Activated naive CD4-positive, alpha-beta T cell treated with anti-CD3 and anti-CD28 coated beads, Interleukin-2, amount 50 U/mL, for 24 hours (primary cell): ENCODE measurements at regions not wholly inside any gene's neighbourhood (a gene's known extent, or its start where the extent isn't known, plus 50 kb on each side); places are given as distances from the start of the nearest gene placed in this dataset.
"Not testable (repeated sequence)": the region's sequence is repeated elsewhere in the genome, so short reads cannot be mapped to it uniquely, and the experiment has no call there.

Experiments used
- H3K27ac Mint-ChIP-seq: one replicate; pipeline ENCODE4 v1.8.0; 2021; ENCODE audit warnings: mild to moderate bottlenecking, mixed read lengths
- H3K27me3 Mint-ChIP-seq: one replicate; pipeline ENCODE4 v1.8.0; 2021; ENCODE audit warnings: mixed read lengths
- H3K36me3 Mint-ChIP-seq: one replicate; pipeline ENCODE4 v1.8.0; 2021; ENCODE audit warnings: mixed read lengths
- H3K4me1 Mint-ChIP-seq: one replicate; pipeline ENCODE4 v1.8.0; 2021; ENCODE audit warnings: mixed read lengths
- H3K4me3 Mint-ChIP-seq: one replicate; pipeline ENCODE4 v1.8.0; 2021; ENCODE audit warnings: mild to moderate bottlenecking, mixed read lengths
- H3K9me3 Mint-ChIP-seq: one replicate; pipeline ENCODE4 v1.8.0; 2021; ENCODE audit warnings: mixed read lengths

DNA sequence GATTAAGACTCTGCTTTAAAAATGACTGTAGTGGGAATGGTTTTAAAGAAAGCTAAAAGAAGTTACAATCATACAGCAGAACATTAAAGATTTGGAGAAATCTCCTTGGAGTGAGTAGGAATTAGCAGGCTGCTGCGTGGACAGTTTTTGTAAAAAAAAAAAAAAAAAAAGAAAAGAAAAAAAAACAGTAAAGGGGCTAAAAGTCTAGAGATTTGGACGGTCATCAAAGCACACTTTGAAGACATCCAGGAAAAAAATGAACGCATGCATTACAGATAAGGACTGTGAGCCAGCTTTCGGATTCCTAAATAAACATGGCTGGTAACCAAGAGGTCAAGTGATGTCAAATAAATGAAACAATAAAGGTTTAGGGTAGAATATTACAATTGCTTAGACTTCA lies 1700.6 kb downstream of the PCDH9 start:
- no peaks in the 10 kb centered on the region for H3K4me1 Mint-ChIP-seq
- no peaks in the 10 kb centered on the region for H3K36me3 Mint-ChIP-seq
- no peak overlapping the region for H3K27ac Mint-ChIP-seq
- H3K27me3 Mint-ChIP-seq: no peaks in the 10 kb centered on the region
- H3K4me3 Mint-ChIP-seq: no peak overlapping the region
- peaks cover 15% of the 10 kb centered on the region for H3K9me3 Mint-ChIP-seq

DNA sequence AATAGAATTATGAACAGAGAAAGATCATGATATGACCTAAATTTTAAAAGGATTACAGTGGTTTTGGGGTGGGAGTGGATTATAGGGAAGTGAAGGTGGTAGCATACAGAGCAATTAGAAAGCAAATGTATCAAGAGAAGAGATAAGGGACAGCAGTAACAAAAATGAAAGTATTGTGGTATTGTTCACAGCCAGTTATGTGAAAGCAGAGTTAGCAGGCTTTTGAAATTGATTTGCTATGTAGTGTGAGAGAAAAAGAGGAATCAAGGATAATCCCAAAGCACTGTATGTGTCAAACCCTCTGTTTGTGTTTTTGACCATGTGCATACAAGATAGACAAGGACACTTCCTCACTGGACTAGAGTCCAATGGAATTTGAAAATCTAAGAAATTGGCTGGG lies 1721.4 kb downstream of the PCDH9 start:
- peaks cover 5% of the 10 kb centered on the region for H3K9me3 Mint-ChIP-seq
- no peaks in the 10 kb centered on the region for H3K27me3 Mint-ChIP-seq
- no peaks in the 10 kb centered on the region for H3K36me3 Mint-ChIP-seq
- H3K27ac Mint-ChIP-seq: no peak overlapping the region
- H3K4me3 Mint-ChIP-seq: no peak overlapping the region
- H3K4me1 Mint-ChIP-seq: no peaks in the 10 kb centered on the region

DNA sequence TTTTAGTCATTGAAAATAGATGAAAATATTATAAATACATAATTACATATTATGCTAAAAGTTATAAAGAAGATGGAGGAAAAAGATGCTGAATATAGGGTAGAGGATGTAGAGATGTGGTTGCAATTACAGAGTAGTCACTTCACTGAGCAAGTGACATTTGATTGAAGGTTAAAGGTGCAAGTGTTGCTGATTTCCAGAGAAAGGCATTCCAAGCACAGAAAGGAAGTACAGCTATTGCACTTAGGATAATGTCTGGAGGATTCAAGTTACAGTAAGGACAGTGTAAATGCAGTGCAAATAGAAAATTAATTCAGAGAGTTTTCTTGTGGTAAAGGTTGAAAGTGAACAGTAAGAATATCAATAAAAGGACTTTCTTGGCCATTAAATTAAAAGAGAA lies 1721.8 kb downstream of the PCDH9 start:
- H3K9me3 Mint-ChIP-seq: peaks cover 5% of the 10 kb centered on the region
- H3K4me1 Mint-ChIP-seq: no peaks in the 10 kb centered on the region
- no peaks in the 10 kb centered on the region for H3K27me3 Mint-ChIP-seq
- no peak overlapping the region for H3K4me3 Mint-ChIP-seq
- H3K36me3 Mint-ChIP-seq: no peaks in the 10 kb centered on the region
- H3K27ac Mint-ChIP-seq: no peak overlapping the region

DNA sequence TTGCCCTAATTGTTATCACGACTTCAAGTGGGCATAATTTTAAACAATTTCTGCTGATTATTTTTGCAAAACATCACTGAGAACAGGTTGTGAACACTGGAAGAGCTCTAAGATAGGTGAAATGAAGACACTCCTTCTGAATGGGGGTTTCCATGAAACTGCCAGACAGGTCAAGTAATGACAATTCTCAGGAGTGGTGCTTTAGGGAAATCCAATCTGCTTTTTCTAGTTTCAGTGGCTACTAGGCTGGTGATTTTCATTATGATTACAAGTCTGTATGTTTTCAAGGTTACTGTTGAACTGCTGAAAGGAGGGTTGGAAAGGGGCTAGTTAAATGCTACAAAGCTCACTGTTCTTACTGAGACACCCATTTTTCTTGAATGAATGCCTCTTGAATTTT lies 1724.2 kb downstream of the PCDH9 start:
- Mint-ChIP-seq H3K36me3 (no peaks in the 10 kb centered on the region), H3K4me3 (no peak overlapping the region), H3K9me3 (peaks cover 5% of the 10 kb centered on the region), H3K27me3 (no peaks in the 10 kb centered on the region), H3K4me1 (no peaks in the 10 kb centered on the region), H3K27ac (no peak overlapping the region)

DNA sequence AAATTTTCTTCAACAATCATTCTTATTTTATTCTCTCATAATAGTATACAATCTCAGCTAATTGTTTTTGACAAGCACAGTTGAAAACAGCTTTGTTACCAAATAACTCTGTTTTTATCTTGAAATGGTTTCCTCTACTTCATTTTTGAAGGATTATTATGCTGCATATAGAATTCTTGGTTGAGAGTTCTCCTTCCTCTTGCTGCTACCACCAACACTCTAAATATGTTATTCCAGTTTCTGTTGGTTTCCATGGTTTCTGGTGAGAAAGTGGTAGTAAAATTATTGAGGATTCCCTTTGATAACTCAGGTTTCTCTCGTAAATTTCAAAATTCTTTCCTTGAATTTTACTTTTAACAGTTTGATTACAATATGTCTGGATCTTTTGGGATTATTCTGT lies 1725.9 kb downstream of the PCDH9 start:
- no peaks in the 10 kb centered on the region for H3K4me1 Mint-ChIP-seq
- H3K9me3 Mint-ChIP-seq: peaks cover 10% of the 10 kb centered on the region
- no peaks in the 10 kb centered on the region for H3K36me3 Mint-ChIP-seq

DNA sequence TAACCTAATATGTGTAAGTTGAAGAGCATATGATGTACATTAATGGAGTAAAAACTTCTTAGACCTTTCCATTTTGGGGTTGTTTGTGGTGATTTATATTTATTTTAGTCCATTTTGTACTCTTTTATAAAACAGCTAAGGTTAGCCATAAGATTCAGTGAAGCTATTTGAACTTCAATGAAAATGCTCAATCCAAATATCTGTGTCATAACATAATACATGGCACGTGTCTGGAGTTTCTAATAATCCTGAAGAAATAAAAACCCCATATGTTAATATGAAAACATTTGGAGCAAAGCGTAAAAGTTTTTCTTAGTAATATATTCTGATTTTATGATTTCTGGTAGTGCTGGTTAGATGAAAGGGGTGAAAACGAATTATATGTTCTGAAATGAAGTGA lies 1729.7 kb downstream of the PCDH9 start:
- H3K27me3 Mint-ChIP-seq: no peaks in the 10 kb centered on the region
- no peak overlapping the region for H3K27ac Mint-ChIP-seq
- H3K4me3 Mint-ChIP-seq: no peak overlapping the region
- H3K9me3 Mint-ChIP-seq: peaks cover 10% of the 10 kb centered on the region
- no peaks in the 10 kb centered on the region for H3K4me1 Mint-ChIP-seq
- no peaks in the 10 kb centered on the region for H3K36me3 Mint-ChIP-seq

More for the DNA sequence above, 1725.9 kb downstream of the PCDH9 start:
- H3K27ac Mint-ChIP-seq: no peak overlapping the region
- H3K27me3 Mint-ChIP-seq: no peaks in the 10 kb centered on the region
- no peak overlapping the region for H3K4me3 Mint-ChIP-seq

DNA sequence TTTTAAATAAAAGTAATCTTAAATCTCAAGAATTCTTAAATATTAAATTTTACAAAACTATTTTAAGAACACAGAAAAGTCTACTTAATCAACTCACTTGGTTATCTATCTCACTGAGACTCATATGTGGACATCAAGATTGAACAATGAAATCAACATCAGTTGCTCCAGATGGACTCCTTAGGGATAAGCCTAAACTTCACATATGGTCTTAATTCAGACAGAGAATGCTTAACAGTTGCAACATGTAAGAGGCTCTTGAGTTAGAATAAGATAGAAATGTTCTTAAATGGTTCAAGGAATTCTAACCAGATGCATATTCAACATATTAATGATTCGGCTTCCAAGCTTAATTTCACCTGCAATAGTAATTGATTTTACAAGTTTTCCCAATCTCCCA lies 1730.9 kb downstream of the PCDH9 start:
- H3K9me3 Mint-ChIP-seq: peaks cover 5% of the 10 kb centered on the region
- no peaks in the 10 kb centered on the region for H3K36me3 Mint-ChIP-seq
- H3K27me3 Mint-ChIP-seq: no peaks in the 10 kb centered on the region
- H3K4me1 Mint-ChIP-seq: no peaks in the 10 kb centered on the region
- H3K27ac Mint-ChIP-seq: no peak overlapping the region
- no peak overlapping the region for H3K4me3 Mint-ChIP-seq

DNA sequence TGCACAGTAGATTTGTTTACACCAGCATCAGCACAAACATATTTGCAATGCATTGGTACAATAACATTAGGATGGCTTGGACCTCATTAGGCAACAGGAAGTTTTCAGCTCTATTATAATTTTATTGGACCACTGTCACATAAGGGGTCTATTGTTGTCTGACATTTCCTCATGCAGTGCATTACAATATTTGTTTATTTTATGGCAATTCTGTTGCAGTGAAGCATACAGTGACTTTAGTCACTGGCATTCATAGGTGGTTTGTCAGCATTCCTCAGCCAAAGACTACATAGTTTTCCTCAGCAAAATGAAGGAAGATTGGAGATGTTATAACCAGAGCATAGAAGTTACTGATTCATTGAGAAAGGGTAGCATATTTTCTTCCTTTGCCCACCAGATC lies 1732.9 kb downstream of the PCDH9 start:
- H3K27me3 Mint-ChIP-seq: no peaks in the 10 kb centered on the region
- H3K36me3 Mint-ChIP-seq: no peaks in the 10 kb centered on the region
- no peak overlapping the region for H3K4me3 Mint-ChIP-seq
- H3K4me1 Mint-ChIP-seq: no peaks in the 10 kb centered on the region
- peaks cover 5% of the 10 kb centered on the region for H3K9me3 Mint-ChIP-seq
- no peak overlapping the region for H3K27ac Mint-ChIP-seq

DNA sequence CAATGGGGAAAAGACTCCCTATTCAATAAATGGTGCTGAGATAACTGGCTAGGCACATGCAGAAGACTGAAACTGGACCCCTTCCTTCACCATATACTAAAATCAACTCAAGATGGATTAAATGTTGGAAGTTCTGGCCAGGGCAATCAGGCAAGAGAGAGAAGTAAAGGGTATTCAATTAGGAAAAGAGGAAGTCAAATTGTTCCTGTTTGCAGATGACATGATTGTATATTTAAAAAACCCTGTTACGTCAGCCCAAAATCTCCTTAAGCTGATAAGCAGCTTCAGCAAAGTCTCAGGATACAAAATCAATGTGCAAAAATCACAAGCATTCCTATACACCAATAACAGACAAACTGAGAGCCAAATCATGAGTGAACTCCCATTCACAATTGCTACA lies 1739.4 kb downstream of the PCDH9 start:
- not testable (repeated sequence) for H3K9me3 Mint-ChIP-seq, H3K4me1 Mint-ChIP-seq, H3K27ac Mint-ChIP-seq, H3K4me3 Mint-ChIP-seq, H3K27me3 Mint-ChIP-seq, H3K36me3 Mint-ChIP-seq

DNA sequence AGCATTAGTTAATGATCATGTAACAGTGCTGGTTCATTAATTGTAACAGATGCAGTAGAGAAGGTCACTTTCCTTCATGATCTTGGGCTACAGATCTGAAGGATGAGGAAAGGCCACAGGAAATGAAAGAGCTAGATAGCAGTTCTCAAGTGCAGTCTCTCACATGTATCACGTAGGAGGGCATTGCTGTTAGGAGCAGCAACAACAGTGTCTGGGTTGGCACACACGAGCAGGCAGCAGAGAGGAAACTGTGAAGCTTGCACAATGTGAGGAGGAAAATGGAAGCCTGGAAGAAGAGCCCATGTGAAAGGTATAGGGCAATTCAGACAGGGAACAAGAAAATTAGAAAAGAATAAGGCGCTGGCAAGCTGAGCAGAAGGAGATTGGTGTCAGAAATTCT lies 1741.5 kb downstream of the PCDH9 start:
- H3K27me3 Mint-ChIP-seq: no peaks in the 10 kb centered on the region
- no peaks in the 10 kb centered on the region for H3K36me3 Mint-ChIP-seq
- no peak overlapping the region for H3K27ac Mint-ChIP-seq
- no peaks in the 10 kb centered on the region for H3K9me3 Mint-ChIP-seq
- no peaks in the 10 kb centered on the region for H3K4me1 Mint-ChIP-seq
- no peak overlapping the region for H3K4me3 Mint-ChIP-seq

DNA sequence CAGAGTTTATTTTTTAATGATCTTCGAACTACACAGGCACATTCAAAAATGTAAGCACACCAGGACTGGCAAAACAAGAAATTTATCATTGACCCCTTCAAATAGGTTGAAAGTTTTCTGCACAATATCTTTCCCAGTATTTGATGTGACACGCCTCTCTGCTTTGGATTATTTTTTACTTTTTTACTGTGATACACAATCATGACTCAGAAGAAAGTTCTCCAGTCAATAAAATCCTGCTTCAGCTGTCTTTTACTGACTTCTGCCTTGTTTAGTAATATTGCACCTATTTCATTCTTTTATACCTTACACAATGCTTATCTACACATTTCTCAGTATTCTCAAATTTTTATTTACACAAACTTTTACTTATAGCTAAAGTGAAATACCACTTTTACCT lies 1750.4 kb downstream of the PCDH9 start:
- no peak overlapping the region for H3K27ac Mint-ChIP-seq
- no peaks in the 10 kb centered on the region for H3K36me3 Mint-ChIP-seq
- H3K9me3 Mint-ChIP-seq: peaks cover 7% of the 10 kb centered on the region
- H3K4me1 Mint-ChIP-seq: no peaks in the 10 kb centered on the region
- no peaks in the 10 kb centered on the region for H3K27me3 Mint-ChIP-seq
- H3K4me3 Mint-ChIP-seq: no peak overlapping the region

DNA sequence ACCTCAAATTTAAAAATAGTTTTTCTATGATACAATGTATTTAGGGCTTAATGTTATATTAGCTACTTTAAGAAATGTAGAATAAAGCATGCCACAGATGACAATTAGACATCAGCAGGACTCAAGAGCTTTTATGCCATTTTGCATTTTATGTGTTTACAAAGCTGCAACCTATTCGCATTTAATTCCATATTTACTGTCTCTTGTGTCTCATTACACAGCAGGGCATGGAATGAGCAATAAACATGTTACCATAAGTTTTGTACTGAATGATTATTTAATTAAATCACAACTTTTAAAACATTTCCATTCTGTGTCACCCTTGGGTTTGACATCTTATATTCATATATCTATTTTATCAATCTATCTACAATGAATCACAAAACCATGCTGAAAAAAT lies 1756.9 kb downstream of the PCDH9 start:
- H3K27me3 Mint-ChIP-seq: no peaks in the 10 kb centered on the region
- H3K27ac Mint-ChIP-seq: no peak overlapping the region
- no peak overlapping the region for H3K4me3 Mint-ChIP-seq
- no peaks in the 10 kb centered on the region for H3K36me3 Mint-ChIP-seq
- no peaks in the 10 kb centered on the region for H3K9me3 Mint-ChIP-seq
- H3K4me1 Mint-ChIP-seq: no peaks in the 10 kb centered on the region

DNA sequence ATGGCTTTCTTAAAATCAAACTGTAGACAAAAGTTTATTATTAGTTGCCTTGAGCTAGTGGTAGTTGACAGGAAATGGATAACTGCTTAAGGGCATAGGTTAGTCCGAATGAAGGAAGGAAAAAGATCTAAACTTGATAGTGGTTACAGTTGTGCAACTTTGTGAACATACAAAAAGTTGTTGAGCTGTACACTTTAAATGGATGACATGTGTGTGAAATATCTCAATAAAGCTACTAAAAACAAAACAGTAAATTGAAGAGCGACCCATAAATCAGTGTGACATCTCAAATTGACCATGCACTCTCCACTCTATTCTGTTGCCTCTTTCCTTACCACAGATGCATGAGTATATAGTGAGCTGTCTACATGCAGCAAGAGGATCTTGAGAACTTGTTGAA lies 1757.8 kb downstream of the PCDH9 start:
- H3K9me3 Mint-ChIP-seq: no peaks in the 10 kb centered on the region
- no peaks in the 10 kb centered on the region for H3K27me3 Mint-ChIP-seq
- no peaks in the 10 kb centered on the region for H3K4me1 Mint-ChIP-seq
- H3K27ac Mint-ChIP-seq: no peak overlapping the region
- H3K36me3 Mint-ChIP-seq: no peaks in the 10 kb centered on the region
- no peak overlapping the region for H3K4me3 Mint-ChIP-seq

DNA sequence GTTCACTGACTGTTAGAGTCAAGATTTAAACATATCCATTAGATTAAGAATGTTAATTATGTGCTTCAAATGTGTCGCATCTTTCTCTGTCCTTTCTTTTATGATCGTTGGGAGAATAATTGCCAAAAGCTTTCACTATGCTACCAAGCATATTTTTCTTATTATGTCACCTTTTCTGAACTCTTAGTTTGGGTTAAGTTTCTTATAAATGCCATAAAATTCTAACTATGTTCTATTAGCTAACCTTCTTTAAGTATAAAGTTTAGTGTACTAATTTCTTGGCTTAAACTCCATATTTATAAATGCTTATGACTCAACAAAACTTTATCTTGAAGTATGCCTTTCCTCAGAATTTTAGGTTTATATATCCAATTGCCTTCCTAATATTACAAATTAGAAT lies 1759.4 kb downstream of the PCDH9 start:
- Mint-ChIP-seq H3K27ac (no peak overlapping the region), H3K36me3 (no peaks in the 10 kb centered on the region), H3K4me3 (no peak overlapping the region), H3K9me3 (peaks cover 6% of the 10 kb centered on the region), H3K4me1 (no peaks in the 10 kb centered on the region), H3K27me3 (no peaks in the 10 kb centered on the region)

DNA sequence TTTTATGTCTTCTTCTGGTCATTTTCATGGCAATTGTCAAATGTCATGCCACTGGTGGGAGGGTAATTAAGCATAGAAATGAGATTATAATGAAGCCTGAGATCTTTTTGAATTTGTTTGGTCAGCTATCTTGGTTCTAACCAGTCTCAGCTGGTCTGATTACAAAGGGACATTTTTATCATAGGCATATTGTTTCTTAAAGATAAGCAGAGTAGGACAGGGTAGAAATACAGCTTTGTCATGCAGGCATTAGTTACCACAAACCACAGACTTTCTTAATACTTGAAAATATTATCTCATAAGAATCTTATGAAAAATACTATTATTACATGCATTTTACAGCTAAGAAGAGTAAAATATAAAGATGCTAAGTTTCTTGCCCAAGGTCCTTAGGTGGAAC lies 1761.5 kb downstream of the PCDH9 start:
- peaks cover 13% of the 10 kb centered on the region for H3K9me3 Mint-ChIP-seq

DNA sequence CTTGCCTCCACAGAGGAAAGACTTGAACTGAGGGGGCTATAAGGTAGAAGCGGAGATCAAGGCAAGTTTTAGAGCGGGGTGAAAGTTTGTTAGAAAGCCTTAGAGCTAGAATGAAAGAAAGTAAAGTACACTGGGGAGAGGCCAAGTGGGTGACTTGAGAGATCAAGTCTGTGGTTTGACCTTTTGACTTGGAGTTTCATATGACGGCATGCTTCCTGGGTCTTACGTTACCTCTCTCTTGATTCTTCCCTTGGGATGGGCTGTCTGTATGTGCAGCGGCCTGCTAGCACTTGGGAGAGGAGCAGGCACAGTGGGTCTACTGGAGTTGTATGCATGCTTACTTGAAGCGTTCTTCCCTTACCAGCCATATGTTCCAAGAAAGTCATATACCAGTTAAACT lies 1768.5 kb downstream of the PCDH9 start:
- Mint-ChIP-seq H3K9me3 (peaks cover 13% of the 10 kb centered on the region), H3K27ac (no peak overlapping the region), H3K27me3 (no peaks in the 10 kb centered on the region), H3K4me3 (no peak overlapping the region), H3K4me1 (no peaks in the 10 kb centered on the region), H3K36me3 (no peaks in the 10 kb centered on the region)

More for the DNA sequence above, 1761.5 kb downstream of the PCDH9 start:
- Mint-ChIP-seq H3K4me3 (no peak overlapping the region), H3K27me3 (no peaks in the 10 kb centered on the region), H3K36me3 (no peaks in the 10 kb centered on the region), H3K4me1 (no peaks in the 10 kb centered on the region), H3K27ac (no peak overlapping the region)

DNA sequence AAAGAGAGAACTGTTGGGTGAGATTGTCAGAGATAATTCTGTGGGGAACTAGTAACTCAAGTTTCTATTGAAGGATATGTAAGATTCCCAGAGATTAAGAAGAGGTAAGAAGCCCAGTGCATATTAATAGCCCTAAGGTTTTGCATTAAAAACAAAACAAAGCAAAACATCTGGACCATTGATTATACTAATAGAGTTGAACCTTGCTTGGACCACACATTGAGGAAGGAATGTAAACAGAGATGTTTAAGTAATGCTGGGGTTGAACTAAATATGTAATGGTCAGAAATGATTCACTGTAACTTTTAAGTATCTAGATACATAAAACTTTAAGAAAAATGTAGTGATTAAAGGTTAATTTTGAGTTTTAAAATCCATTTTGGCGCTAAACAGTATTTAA lies 1770.0 kb downstream of the PCDH9 start:
- H3K9me3 Mint-ChIP-seq: peaks cover 2% of the 10 kb centered on the region
- no peaks in the 10 kb centered on the region for H3K27me3 Mint-ChIP-seq
- no peak overlapping the region for H3K4me3 Mint-ChIP-seq
- no peak overlapping the region for H3K27ac Mint-ChIP-seq
- H3K4me1 Mint-ChIP-seq: no peaks in the 10 kb centered on the region
- no peaks in the 10 kb centered on the region for H3K36me3 Mint-ChIP-seq
